ENCODE measurements at regions not wholly inside any gene's neighbourhood (a gene's known extent, or its start where the extent isn't known, plus 50 kb on each side); places are given as distances from the start of the nearest gene placed in this dataset.
"Not testable (repeated sequence)": the region's sequence is repeated elsewhere in the genome, so short reads cannot be mapped to it uniquely, and the experiment has no call there.

GRCh38 chr14:106419376-106419965 is 893.1 kb downstream of the TMEM121 start:
- Histone ChIP-seq H3K9me3 (no peaks in the 10 kb centered on the region), H3K36me3 (no peaks in the 10 kb centered on the region), H3K27ac (no peak overlapping the region), H3K4me3 (no peak overlapping the region), H3K4me1 (no peaks in the 10 kb centered on the region), H3K27me3 (peaks cover 0 to 4% of the 10 kb centered on the region in 2 donors)
- no peak for TF ChIP-seq POLR2A (IDR thresholded peaks at IDR 0.05)
- no peak for TF ChIP-seq CTCF (IDR thresholded peaks at IDR 0.05)
- no peak for DNase-seq
- intact Hi-C loops (cut with DNase I; ENCODE audit: low total_unique reads): no loop called here

DNA sequence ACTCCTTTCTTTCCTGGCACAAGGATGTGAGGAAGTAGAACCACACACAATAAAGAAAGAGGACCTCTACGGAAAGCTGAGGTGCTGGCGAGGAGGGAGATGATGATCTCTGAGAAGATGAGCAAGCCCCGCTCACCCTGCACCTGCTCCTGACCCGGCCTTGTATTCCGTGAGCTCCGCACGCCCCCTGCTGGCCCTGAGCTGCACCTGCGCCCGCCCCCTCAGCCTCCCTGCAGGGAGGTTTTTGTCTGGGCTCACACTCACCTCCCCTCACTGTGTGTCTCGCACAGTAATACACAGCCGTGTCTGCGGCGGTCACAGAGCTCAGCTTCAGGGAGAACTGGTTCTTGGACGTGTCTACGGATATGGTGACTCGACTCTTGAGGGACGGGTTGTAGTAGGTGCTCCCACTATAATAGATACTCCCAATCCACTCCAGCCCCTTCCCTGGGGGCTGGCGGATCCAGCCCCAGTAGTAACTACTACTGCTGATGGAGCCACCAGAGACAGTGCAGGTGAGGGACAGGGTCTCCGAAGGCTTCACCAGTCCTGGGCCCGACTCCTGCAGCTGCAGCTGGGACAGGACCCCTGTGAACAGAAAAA is 895.1 kb downstream of the TMEM121 start:
- H3K9me3 ChIP-seq; H3K4me1 ChIP-seq; intact Hi-C loops (cut with DNase I; ENCODE audit: low total_unique reads); H3K27me3 ChIP-seq; H3K36me3 ChIP-seq; DNase-seq; H3K4me3 ChIP-seq; H3K27ac ChIP-seq: not testable (repeated sequence)

DNA sequence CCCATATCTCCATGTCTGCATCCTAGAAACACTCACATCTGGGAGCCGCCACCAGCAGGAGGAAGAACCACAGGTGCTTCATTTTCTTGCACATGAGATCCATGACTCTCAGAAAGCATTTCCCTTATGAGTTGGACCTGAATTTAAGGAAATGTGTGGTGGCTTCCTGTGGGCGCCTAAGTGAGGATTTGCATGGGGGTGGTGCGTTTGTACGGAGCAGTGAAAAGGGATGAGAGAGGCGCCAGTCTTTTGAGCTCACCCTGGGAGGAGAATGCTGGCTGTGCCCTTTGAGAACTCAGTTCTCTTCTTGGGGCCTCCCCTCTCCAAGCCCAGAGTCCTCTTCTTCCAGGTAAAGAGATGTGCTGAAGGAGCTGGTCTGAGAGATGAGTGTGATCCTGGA is 895.7 kb downstream of the TMEM121 start:
- no peaks in the 10 kb centered on the region for H3K4me1 ChIP-seq
- intact Hi-C loops (cut with DNase I; ENCODE audit: low total_unique reads): no loop called here
- DNase-seq: no peak
- no peaks in the 10 kb centered on the region for H3K36me3 ChIP-seq
- H3K4me3 ChIP-seq: no peak overlapping the region
- no peak for TF ChIP-seq POLR2A (IDR thresholded peaks at IDR 0.05)
- no peak for TF ChIP-seq CTCF (IDR thresholded peaks at IDR 0.05)
- H3K27me3 ChIP-seq: no peaks in the 10 kb centered on the region
- H3K9me3 ChIP-seq: no peaks in the 10 kb centered on the region
- H3K27ac ChIP-seq: no peak overlapping the region

- H3K27ac ChIP-seq; H3K36me3 ChIP-seq; H3K4me1 ChIP-seq; H3K27me3 ChIP-seq; H3K4me3 ChIP-seq; H3K9me3 ChIP-seq; DNase-seq; intact Hi-C loops (cut with DNase I; ENCODE audit: low total_unique reads): not testable (repeated sequence)
Observed at GRCh38 chr14:106425150-106425549, 898.8 kb downstream of the TMEM121 start.

GRCh38 chr14:106436310-106436905 is 910.0 kb downstream of the TMEM121 start:
- Histone ChIP-seq H3K36me3 (no peaks in the 10 kb centered on the region), H3K9me3 (no peaks in the 10 kb centered on the region), H3K27ac (no peak overlapping the region), H3K27me3 (no peaks in the 10 kb centered on the region), H3K4me1 (no peaks in the 10 kb centered on the region), H3K4me3 (no peak overlapping the region)
- TF ChIP-seq POLR2A (IDR thresholded peaks at IDR 0.05): no peak
- peak in 2 of 4 experiments; percentile 13 to 24 for TF ChIP-seq CTCF (IDR thresholded peaks at IDR 0.05)
- intact Hi-C loops (cut with DNase I; ENCODE audit: low total_unique reads): no loop called here
- DNase-seq: no peak

- DNase-seq: no peak
- Histone ChIP-seq H3K9me3 (no peaks in the 10 kb centered on the region), H3K27me3 (no peaks in the 10 kb centered on the region), H3K27ac (no peak overlapping the region), H3K4me3 (no peak overlapping the region), H3K36me3 (no peaks in the 10 kb centered on the region), H3K4me1 (no peaks in the 10 kb centered on the region)
- no peak for TF ChIP-seq POLR2A (IDR thresholded peaks at IDR 0.05)
- TF ChIP-seq CTCF (IDR thresholded peaks at IDR 0.05): no peak
- intact Hi-C loops (cut with DNase I; ENCODE audit: low total_unique reads): no loop called here
Observed at GRCh38 chr14:106442857-106443256, 916.5 kb downstream of the TMEM121 start.
